ENCODE measurements at regions not wholly inside any gene's neighbourhood (a gene's known extent, or its start where the extent isn't known, plus 50 kb on each side); places are given as distances from the start of the nearest gene placed in this dataset.
"Not testable (repeated sequence)": the region's sequence is repeated elsewhere in the genome, so short reads cannot be mapped to it uniquely, and the experiment has no call there.

- no peak for DNase-seq (ENCODE audit: low read depth)
Observed at GRCh38 chr2:189231719-189232323, 52.3 kb upstream of the COL5A2 start.

GRCh38 chr2:189232759-189233406, 53.3 kb upstream of the COL5A2 start:
- DNase-seq (ENCODE audit: low read depth): no peak

- DNase-seq (ENCODE audit: low read depth): no peak
Observed at GRCh38 chr2:189233527-189233926, 54.0 kb upstream of the COL5A2 start.

- DNase-seq (ENCODE audit: low read depth): no peak
Observed at GRCh38 chr2:189234991-189235390, 55.4 kb upstream of the COL5A2 start.

- no peak for DNase-seq (ENCODE audit: low read depth)
Observed at GRCh38 chr2:189236066-189236465, 56.5 kb upstream of the COL5A2 start.

- no peak for DNase-seq (ENCODE audit: low read depth)
Observed at GRCh38 chr2:189238903-189239302, 59.3 kb upstream of the COL5A2 start.

GRCh38 chr2:189243843-189244242, 64.3 kb upstream of the COL5A2 start:
- not testable (repeated sequence) for DNase-seq (ENCODE audit: low read depth)

- DNase-seq (ENCODE audit: low read depth): no peak
Observed at GRCh38 chr2:189247276-189247675, 67.7 kb upstream of the COL5A2 start.

- no peak for DNase-seq (ENCODE audit: low read depth)
Observed at GRCh38 chr2:189248141-189248540, 68.6 kb upstream of the COL5A2 start.

GRCh38 chr2:189249171-189249570, 69.6 kb upstream of the COL5A2 start:
- no peak for DNase-seq (ENCODE audit: low read depth)

GRCh38 chr2:189249901-189250300, 70.3 kb upstream of the COL5A2 start:
- no peak for DNase-seq (ENCODE audit: low read depth)

GRCh38 chr2:189252991-189253675, 73.6 kb upstream of the COL5A2 start:
- no peak for DNase-seq (ENCODE audit: low read depth)

- no peak for DNase-seq (ENCODE audit: low read depth)
Observed at GRCh38 chr2:189253836-189254235, 74.3 kb upstream of the COL5A2 start.

- no peak for DNase-seq (ENCODE audit: low read depth)
Observed at GRCh38 chr2:189254268-189254883, 74.8 kb upstream of the COL5A2 start.

- DNase-seq (ENCODE audit: low read depth): no peak
Observed at GRCh38 chr2:189255711-189256110, 76.2 kb upstream of the COL5A2 start.

GRCh38 chr2:189258616-189259365, 79.2 kb upstream of the COL5A2 start:
- DNase-seq (ENCODE audit: low read depth): no peak

- no peak for DNase-seq (ENCODE audit: low read depth)
Observed at GRCh38 chr2:189260361-189260814, 80.8 kb upstream of the COL5A2 start.

- DNase-seq (ENCODE audit: low read depth): no peak
Observed at GRCh38 chr2:189261431-189261841, 81.9 kb upstream of the COL5A2 start.

- DNase-seq (ENCODE audit: low read depth): no peak
Observed at GRCh38 chr2:189261916-189262315, 82.4 kb upstream of the COL5A2 start.

- no peak for DNase-seq (ENCODE audit: low read depth)
Observed at GRCh38 chr2:189265696-189266320, 86.2 kb upstream of the COL5A2 start.

- no peak for DNase-seq (ENCODE audit: low read depth)
Observed at GRCh38 chr2:189267491-189267890, 87.9 kb upstream of the COL5A2 start.

All from activated T-helper 1 cell treated with Interleukin-2 at 50 U/mL for 16 hours (primary cell).